ENCODE measurements at regions not wholly inside any gene's neighbourhood (a gene's known extent, or its start where the extent isn't known, plus 50 kb on each side); places are given as distances from the start of the nearest gene placed in this dataset.

DNA sequence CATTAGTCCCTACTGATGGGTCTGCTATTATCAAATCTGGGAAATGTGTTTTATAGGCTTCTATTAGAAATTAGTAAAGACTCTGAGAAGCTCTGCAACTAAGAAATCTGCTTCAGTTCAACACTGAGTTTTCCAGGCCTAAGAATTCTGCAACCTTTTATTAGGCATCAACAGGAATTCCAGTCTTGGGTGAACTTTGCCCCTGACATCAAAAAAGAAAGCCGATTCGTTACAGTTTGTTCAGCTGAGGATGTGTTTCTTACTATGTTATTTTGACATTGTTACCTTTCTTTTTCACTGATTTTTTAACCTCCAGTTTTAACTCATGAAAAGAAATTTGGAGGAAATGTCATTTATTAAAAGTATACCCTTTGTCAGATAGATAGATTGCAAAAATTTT, 131.5 kb upstream of the KCNH8 start:
- in situ Hi-C loops (cut with MboI; ENCODE audit: low sequenced_read_pairs): no loop called here
- ATAC-seq (ENCODE audit: low read depth): no peak
- POLR2A ChIA-PET (ENCODE audit: unreplicated experiment): no interaction called here

More for the DNA sequence above, 131.5 kb upstream of the KCNH8 start:
- H3K56ac ChIP-seq (ENCODE audit: extremely low read depth, insufficient read depth, low read length): no peak overlapping the region
- H2BK15ac ChIP-seq (ENCODE audit: low read depth, low read length): no peak overlapping the region
- H2BK5ac ChIP-seq (ENCODE audit: low read depth, low read length, poor library complexity, severe bottlenecking): no peak overlapping the region
- H2AK9ac ChIP-seq (replicated peaks; ENCODE audit: low read depth, low read length, poor library complexity): no peak overlapping the region
- H4K20me1 ChIP-seq (ENCODE audit: insufficient read depth, low read length): no peaks in the 10 kb centered on the region
- DNase-seq: no peak
- no peak overlapping the region for H4K5ac ChIP-seq (ENCODE audit: low read depth, low read length)
- no peak overlapping the region for H2AFZ ChIP-seq (replicated peaks; ENCODE audit: low read length, poor library complexity)
- peaks cover 3% of the 10 kb centered on the region for H3K9me3 ChIP-seq (ENCODE audit: control insufficient read depth, insufficient read depth, low read length)
- no peaks in the 10 kb centered on the region for H3K4me1 ChIP-seq (ENCODE audit: control insufficient read depth, insufficient read depth, low read length)
- no TSS peak for BruUV-seq (replicated peaks)
- H4K8ac ChIP-seq (ENCODE audit: low read depth in 2 of 2, low read length in 2 of 2): no peak overlapping the region
- no peak overlapping the region for H3K4me3 ChIP-seq (ENCODE audit: insufficient read depth, low read depth, low read length)
- no peak overlapping the region for H3K4ac ChIP-seq (ENCODE audit: low read depth, low read length)
- no peak overlapping the region for H3K4me2 ChIP-seq (ENCODE audit: low read depth, low read length)
- no peak overlapping the region for H2BK20ac ChIP-seq (ENCODE audit: low read depth, low read length)
- H2AK5ac ChIP-seq (ENCODE audit: low read depth, low read length): no peak overlapping the region
- dilution Hi-C loops (cut with HindIII; ENCODE audit: low sequenced_read_pairs, unreplicated experiment): no loop called here
- H3K9ac ChIP-seq (ENCODE audit: low read depth, low read length): no peak overlapping the region
- intact Hi-C loops (cut with micrococcal nuclease): no loop called here
- H3K14ac ChIP-seq (replicated peaks; ENCODE audit: low read depth, low read length): no peak overlapping the region
- TF ChIP-seq RFX5 (IDR thresholded peaks at IDR 0.05; ENCODE audit: low read depth, low read length) (no peak), NFE2L2 (IDR thresholded peaks at IDR 0.05; ENCODE audit: low read depth, low read length) (no peak), FOS (IDR thresholded peaks at IDR 0.05; ENCODE audit: low read depth, low read length) (no peak), MAZ (IDR thresholded peaks at IDR 0.05; ENCODE audit: borderline replicate concordance, low read depth, low read length) (no peak), POLR2A (IDR thresholded peaks at IDR 0.05; ENCODE audit: low read depth, low read length) (no peak), SMC3 (IDR thresholded peaks at IDR 0.05; ENCODE audit: low read depth, low read length) (no peak), BHLHE40 (IDR thresholded peaks at IDR 0.05; ENCODE audit: low read depth, low read length) (no peak), MAFK (IDR thresholded peaks at IDR 0.05; ENCODE audit: low read depth, low read length) (no peak), CHD1 (IDR thresholded peaks at IDR 0.05; ENCODE audit: low read depth, low read length) (no peak), RCOR1 (IDR thresholded peaks at IDR 0.05; ENCODE audit: insufficient replicate concordance, low read length) (no peak), RAD21 (IDR thresholded peaks at IDR 0.05; ENCODE audit: low read length) (no peak), CEBPB (IDR thresholded peaks at IDR 0.05; ENCODE audit: low read depth, low read length) (no peak), MXI1 (IDR thresholded peaks at IDR 0.05; ENCODE audit: borderline replicate concordance, low read depth, low read length) (no peak)
- TF ChIP-seq, protein P1, sequence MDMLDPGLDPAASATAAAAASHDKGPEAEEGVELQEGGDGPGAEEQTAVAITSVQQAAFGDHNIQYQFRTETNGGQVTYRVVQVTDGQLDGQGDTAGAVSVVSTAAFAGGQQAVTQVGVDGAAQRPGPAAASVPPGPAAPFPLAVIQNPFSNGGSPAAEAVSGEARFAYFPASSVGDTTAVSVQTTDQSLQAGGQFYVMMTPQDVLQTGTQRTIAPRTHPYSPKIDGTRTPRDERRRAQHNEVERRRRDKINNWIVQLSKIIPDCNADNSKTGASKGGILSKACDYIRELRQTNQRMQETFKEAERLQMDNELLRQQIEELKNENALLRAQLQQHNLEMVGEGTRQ (IDR thresholded peaks at IDR 0.05; ENCODE audit: low read depth, low read length): no peak
- TF ChIP-seq, protein P2, sequence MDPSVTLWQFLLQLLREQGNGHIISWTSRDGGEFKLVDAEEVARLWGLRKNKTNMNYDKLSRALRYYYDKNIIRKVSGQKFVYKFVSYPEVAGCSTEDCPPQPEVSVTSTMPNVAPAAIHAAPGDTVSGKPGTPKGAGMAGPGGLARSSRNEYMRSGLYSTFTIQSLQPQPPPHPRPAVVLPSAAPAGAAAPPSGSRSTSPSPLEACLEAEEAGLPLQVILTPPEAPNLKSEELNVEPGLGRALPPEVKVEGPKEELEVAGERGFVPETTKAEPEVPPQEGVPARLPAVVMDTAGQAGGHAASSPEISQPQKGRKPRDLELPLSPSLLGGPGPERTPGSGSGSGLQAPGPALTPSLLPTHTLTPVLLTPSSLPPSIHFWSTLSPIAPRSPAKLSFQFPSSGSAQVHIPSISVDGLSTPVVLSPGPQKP (IDR thresholded peaks at IDR 0.05; ENCODE audit: borderline replicate concordance, low read depth, low read length): no peak
- no peak overlapping the region for H3K23ac ChIP-seq (ENCODE audit: low read depth, low read length)
- H3K27ac ChIP-seq (ENCODE audit: insufficient read depth, low read length): no peak overlapping the region
- no peak overlapping the region for H2BK120ac ChIP-seq (ENCODE audit: low read depth, low read length)
- no peaks in the 10 kb centered on the region for H3K79me1 ChIP-seq (ENCODE audit: low read depth in 1 of 2, low read length in 2 of 2)
- no peaks in the 10 kb centered on the region for H3K27me3 ChIP-seq (ENCODE audit: control insufficient read depth, insufficient read depth, low read length)
- H3K9me1 ChIP-seq (ENCODE audit: insufficient read depth, low read length): no peaks in the 10 kb centered on the region
- no peak overlapping the region for H4K91ac ChIP-seq (ENCODE audit: insufficient read depth, low read depth, low read length)
- H3K36me3 ChIP-seq (ENCODE audit: control insufficient read depth, insufficient read depth, low read length): no peaks in the 10 kb centered on the region
- H3K18ac ChIP-seq (ENCODE audit: low read depth, low read length): no peak overlapping the region
- no CpG with 5 or more reads among the region's 2 CpGs for WGBS, 2 experiments (ENCODE audit: extremely low coverage in 2 of 2, insufficient read length in 1 of 2)
- CTCF ChIA-PET: no interaction called here
